ENCODE measurements at regions not wholly inside any gene's neighbourhood (a gene's known extent, or its start where the extent isn't known, plus 50 kb on each side); places are given as distances from the start of the nearest gene placed in this dataset.

- TF ChIP-seq CTCF (IDR thresholded peaks at IDR 0.05) (no peak), POLR2A (IDR thresholded peaks at IDR 0.05) (no peak), POLR2AphosphoS5 (IDR thresholded peaks at IDR 0.05) (no peak)
These were observed 212.7 kb downstream of the COL12A1 start for GRCh38 chr6:74993136-74993535.
